ENCODE measurements at regions not wholly inside any gene's neighbourhood (a gene's known extent, or its start where the extent isn't known, plus 50 kb on each side); places are given as distances from the start of the nearest gene placed in this dataset.

- TF ChIP-seq CTCF (IDR thresholded peaks at IDR 0.05) (no peak), POLR2A (IDR thresholded peaks at IDR 0.05; ENCODE audit: low read depth) (no peak)
Measured at GRCh38 chrX:112259375-112259774, 176.8 kb upstream of the TRPC5 start.

Data from esophagus muscularis mucosa (tissue), 3 donors.